MM.1S (cell line): ENCODE measurements at regions not wholly inside any gene's neighbourhood (a gene's known extent, or its start where the extent isn't known, plus 50 kb on each side); places are given as distances from the start of the nearest gene placed in this dataset.

ENCODE experiments used
- DNase-seq: peaks from one replicate; pipeline ENCODE4 v3.0.0-alpha.2; 2015
- H2AFZ ChIP-seq: fragments of 300-600 bp; sonication (generic); 2 replicates; pipeline ENCODE4 v1.6.0; 2016; ENCODE audit warnings: antibody characterized with exemption, low read length
- H3F3A ChIP-seq: fragments of 300-600 bp; sonication (generic); 2 replicates; pipeline ENCODE4 v1.6.1; 2016; ENCODE audit warnings: mild to moderate bottlenecking, antibody characterized with exemption, low read length, moderate library complexity, mixed read lengths; ENCODE audit not compliant: insufficient read depth
- H3K27ac ChIP-seq: fragments of 300-600 bp; sonication (generic); 2 replicates; pipeline ENCODE4 v1.5.1; 2016; ENCODE audit warnings: mild to moderate bottlenecking, low read length
- H3K27me3 ChIP-seq: fragments of 300-600 bp; sonication (generic); replicated peaks from 2 replicates; pipeline ENCODE4 v1.6.0; 2016; ENCODE audit warnings: low read length; ENCODE audit not compliant: insufficient read depth
- H3K36me3 ChIP-seq: fragments of 300-600 bp; sonication (generic); replicated peaks from 2 replicates; pipeline ENCODE4 v1.6.1; 2016; ENCODE audit warnings: mild to moderate bottlenecking, low read length, mixed read lengths; ENCODE audit not compliant: insufficient read depth
- H3K4me1 ChIP-seq: fragments of 300-600 bp; sonication (generic); 2 replicates; pipeline ENCODE4 v1.6.1; 2016; ENCODE audit warnings: low read length, mixed read lengths
- H3K4me2 ChIP-seq: fragments of 300-600 bp; sonication (generic); 2 replicates; pipeline ENCODE4 v1.6.0; 2016; ENCODE audit warnings: low read depth, low read length
- H3K4me3 ChIP-seq: fragments of 300-600 bp; sonication (generic); 2 replicates; pipeline ENCODE4 v1.5.1; 2016; ENCODE audit warnings: low read length, mixed read lengths
- H3K79me2 ChIP-seq: fragments of 300-600 bp; sonication (generic); 2 replicates; pipeline ENCODE4 v1.6.1; 2016; ENCODE audit warnings: mixed run types, low read length, mixed read lengths
- H3K9ac ChIP-seq: fragments of 300-600 bp; sonication (generic); 2 replicates; pipeline ENCODE4 v1.6.1; 2016; ENCODE audit warnings: low read length, mixed read lengths
- H3K9me2 ChIP-seq: fragments of 300-600 bp; sonication (generic); replicated peaks from 2 replicates; pipeline ENCODE4 v1.6.1; 2016; ENCODE audit warnings: mild to moderate bottlenecking, low read length, mixed read lengths; ENCODE audit not compliant: insufficient read depth
- H3K9me3 ChIP-seq: fragments of 300-600 bp; sonication (generic); replicated peaks from 2 replicates; pipeline ENCODE4 v1.6.1; 2016; ENCODE audit warnings: mild to moderate bottlenecking, low read length, mixed read lengths; ENCODE audit not compliant: insufficient read depth
- H4K20me1 ChIP-seq: fragments of 300-600 bp; sonication (generic); 2 replicates; pipeline ENCODE4 v1.6.1; 2016; ENCODE audit warnings: mild to moderate bottlenecking, low read length, moderate library complexity, mixed read lengths; ENCODE audit not compliant: insufficient read depth
- CTCF ChIP-seq: fragments of 300-600 bp; sonication (generic); IDR thresholded peaks from 2 replicates; pipeline ENCODE4 v1.5.1; 2016; ENCODE audit warnings: antibody characterized with exemption, low read length, mixed read lengths
- EZH2 ChIP-seq: fragments of 300-600 bp; sonication (generic); optimal IDR thresholded peaks from 2 replicates; pipeline ENCODE3; 2017; ENCODE audit warnings: low read depth, mild to moderate bottlenecking, antibody characterized with exemption, low read length, mixed read lengths
- EZH2phosphoT487 ChIP-seq: fragments of 300-600 bp; sonication (generic); IDR thresholded peaks from 2 replicates; pipeline ENCODE4 v1.6.1; 2018; ENCODE audit warnings: antibody characterized with exemption, low read length

- Histone ChIP-seq H3K27me3 (no peaks in the 10 kb centered on the region), H2AFZ (no peak overlapping the region), H3F3A (0 out of 2 replicates have a peak, but pooled peaks cover 5% of the 10 kb centered on the region), H3K36me3 (no peaks in the 10 kb centered on the region), H4K20me1 (no peaks in the 10 kb centered on the region), H3K4me3 (no peak overlapping the region), H3K27ac (peak overlapping the region; percentile 93; the same call in 1 of the 2 replicates), H3K9ac (no peak overlapping the region), H3K9me3 (no peaks in the 10 kb centered on the region), H3K4me1 (peaks cover 15% of the 10 kb centered on the region), H3K79me2 (no peaks in the 10 kb centered on the region), H3K9me2 (no peaks in the 10 kb centered on the region), H3K4me2 (no peak overlapping the region)
- DNase-seq, result no peak
- TF ChIP-seq EZH2, result no peak
- no peak for TF ChIP-seq CTCF
- TF ChIP-seq EZH2phosphoT487, result no peak
Observed at GRCh38 chr15:27702581-27702980, 396.5 kb downstream of the OCA2 start.

- H3K36me3 ChIP-seq, result no peaks in the 10 kb centered on the region
- H3K9me2 ChIP-seq, result no peaks in the 10 kb centered on the region
- H3K27ac ChIP-seq, result peak overlapping the region; percentile 93
- H3K4me2 ChIP-seq, result peak overlapping the region; percentile 59
- no peaks in the 10 kb centered on the region for H3K9me3 ChIP-seq
- H2AFZ ChIP-seq, result peak overlapping the region; percentile 67
- TF ChIP-seq EZH2phosphoT487, result no peak
- no peak for TF ChIP-seq EZH2
- no peak for TF ChIP-seq CTCF
- H3F3A ChIP-seq, result 0 out of 2 replicates have a peak, but pooled peaks cover 5% of the 10 kb centered on the region
- no peaks in the 10 kb centered on the region for H3K27me3 ChIP-seq
- H3K4me1 ChIP-seq, result peaks cover 15% of the 10 kb centered on the region
- H3K79me2 ChIP-seq, result no peaks in the 10 kb centered on the region
- no peaks in the 10 kb centered on the region for H4K20me1 ChIP-seq
- no peak overlapping the region for H3K4me3 ChIP-seq
- peak overlapping the region; percentile 50; the same call in 1 of the 2 replicates for H3K9ac ChIP-seq
- DNase-seq, result no peak
Observed at GRCh38 chr15:27701956-27702355, 397.2 kb downstream of the OCA2 start.

- Histone ChIP-seq H3K27me3 (no peaks in the 10 kb centered on the region), H3K27ac (peak overlapping the region; percentile 93), H3K4me2 (peak overlapping the region; percentile 59; the same call in 1 of the 2 replicates), H3K9ac (peak overlapping the region; percentile 50; the same call in 1 of the 2 replicates), H3K9me2 (no peaks in the 10 kb centered on the region), H3K9me3 (no peaks in the 10 kb centered on the region), H4K20me1 (no peaks in the 10 kb centered on the region), H3K36me3 (no peaks in the 10 kb centered on the region), H3K4me3 (peak overlapping the region; percentile 14; the same call in 1 of the 2 replicates), H2AFZ (peak overlapping the region; percentile 67; the same call in 1 of the 2 replicates), H3F3A (0 out of 2 replicates have a peak, but pooled peaks cover 5% of the 10 kb centered on the region), H3K4me1 (peaks cover 15% of the 10 kb centered on the region), H3K79me2 (no peaks in the 10 kb centered on the region)
- no peak for TF ChIP-seq EZH2phosphoT487
- no peak for TF ChIP-seq EZH2
- TF ChIP-seq CTCF, result no peak
- DNase-seq, result peak; percentile 52
Observed at GRCh38 chr15:27701014-27701413, 398.1 kb downstream of the OCA2 start.
